HCT116 (cell line): ENCODE measurements at regions not wholly inside any gene's neighbourhood (a gene's known extent, or its start where the extent isn't known, plus 50 kb on each side); places are given as distances from the start of the nearest gene placed in this dataset.

Experiments used
- CEBPB ChIP-seq: IDR thresholded peaks from 2 replicates; pipeline ENCODE4 v1.6.1; 2012; ENCODE audit warnings: low read depth
- CTCF ChIP-seq, 3 experiments: fragments of 200-600 bp in 1 of 3; sonication (generic) in 1 of 3; IDR thresholded peaks in 2 of 3; conservative IDR thresholded peaks in 1 of 3; 2 replicates each; pipeline ENCODE4 v1.5.1; 2012 to 2017; ENCODE audit warnings: low read depth in 2 of 3, low read length in 2 of 3, antibody characterized with exemption in 1 of 3, borderline replicate concordance in 1 of 3, control low read depth in 1 of 3, mild to moderate bottlenecking in 1 of 3, mixed read lengths in 1 of 3, mixed run types in 1 of 3, moderate library complexity in 1 of 3; ENCODE audit not compliant: insufficient read depth in 1 of 3
- EZH2 ChIP-seq: fragments of 200-600 bp; sonication (generic); IDR thresholded peaks from 2 replicates; pipeline ENCODE4 v1.6.1; 2017; ENCODE audit warnings: antibody characterized with exemption, mixed run types
- MAX ChIP-seq: IDR thresholded peaks from 2 replicates; pipeline ENCODE4 v1.6.1; 2012
- POLR2A ChIP-seq: IDR thresholded peaks from 2 replicates; pipeline ENCODE4 v1.7.0; 2011; ENCODE audit warnings: borderline replicate concordance; ENCODE audit not compliant: insufficient read depth, insufficient read length; ENCODE audit errors: extremely low read depth
- REST ChIP-seq: IDR thresholded peaks from 2 replicates; pipeline ENCODE4 v1.6.1; 2012; ENCODE audit warnings: low read depth
- SIN3A ChIP-seq: IDR thresholded peaks from 2 replicates; pipeline ENCODE4 v1.6.1; 2012; ENCODE audit warnings: low read depth
- SP1 ChIP-seq: IDR thresholded peaks from 2 replicates; pipeline ENCODE4 v1.6.1; 2012; ENCODE audit warnings: low read depth
- TCF7L2 ChIP-seq: IDR thresholded peaks from 2 replicates; pipeline ENCODE4 v1.7.0; 2011; ENCODE audit warnings: borderline replicate concordance, inconsistent platforms; ENCODE audit not compliant: insufficient read depth, insufficient read length; ENCODE audit errors: extremely low read depth
- YY1 ChIP-seq: IDR thresholded peaks from 2 replicates; pipeline ENCODE4 v1.6.1; 2011; ENCODE audit warnings: low read length, low read depth, moderate library complexity, mild to moderate bottlenecking; ENCODE audit not compliant: insufficient replicate concordance; ENCODE audit errors: extremely low read depth

- TF ChIP-seq POLR2A, result no peak
- TF ChIP-seq CTCF (IDR thresholded peaks at IDR 0.05 in 2 of 3, conservative IDR thresholded peaks at IDR 0.05 in 1 of 3; ENCODE audit: borderline replicate concordance in 1 of 3, insufficient read depth in 1 of 3, low read depth in 2 of 3, low read length in 2 of 3), result no peak
- no peak for TF ChIP-seq REST
- TF ChIP-seq SIN3A, result no peak
- TF ChIP-seq MAX, result no peak
- no peak for TF ChIP-seq EZH2
- no peak for TF ChIP-seq YY1
- no peak for TF ChIP-seq TCF7L2
- TF ChIP-seq SP1, result no peak
- no peak for TF ChIP-seq CEBPB
Measured at GRCh38 chrX:150198776-150199175, 164.3 kb upstream of the MAMLD1 start.
